ENCODE measurements at regions not wholly inside any gene's neighbourhood (a gene's known extent, or its start where the extent isn't known, plus 50 kb on each side); places are given as distances from the start of the nearest gene placed in this dataset.
"Not testable (repeated sequence)": the region's sequence is repeated elsewhere in the genome, so short reads cannot be mapped to it uniquely, and the experiment has no call there.

DNA sequence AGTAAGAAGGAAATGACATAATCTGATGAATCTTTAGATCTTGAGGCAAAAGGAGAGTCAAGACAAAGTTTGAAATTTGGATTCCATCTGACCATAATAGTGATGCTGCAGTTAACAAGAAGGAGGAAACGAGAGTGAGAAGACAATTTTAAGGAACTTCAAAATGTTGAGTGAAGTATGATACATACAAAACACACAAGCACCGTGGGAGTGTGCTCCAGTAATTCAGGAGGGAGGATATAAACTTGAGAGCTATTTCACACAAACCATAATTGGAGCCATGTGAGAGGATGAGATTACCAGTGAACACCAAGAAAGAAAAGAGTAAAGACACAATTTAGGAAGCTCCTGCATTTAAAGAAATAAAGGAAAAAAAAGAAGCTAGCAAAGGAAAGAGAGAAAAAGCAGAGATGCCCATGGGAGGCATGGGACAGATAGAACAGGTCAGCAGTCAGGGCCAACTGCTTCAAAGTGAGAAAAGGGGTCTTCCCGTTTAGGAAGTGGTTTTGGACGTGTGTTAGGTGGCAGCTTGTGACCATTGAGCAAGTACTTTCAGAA is 150.7 kb upstream of the SLC7A11 start:
- no peaks in the 10 kb centered on the region for H3K27me3 ChIP-seq (ENCODE audit: control insufficient read depth, insufficient read depth, low read length)
- DNase-seq (ENCODE audit: low read depth), result no peak
- H3K4me3 ChIP-seq (ENCODE audit: low read depth, low read length), result no peak overlapping the region
- H3K36me3 ChIP-seq (ENCODE audit: control insufficient read depth, insufficient read depth, low read length), result no peaks in the 10 kb centered on the region
- no peak for TF ChIP-seq CTCF (IDR thresholded peaks at IDR 0.05; ENCODE audit: insufficient read depth, low read length, poor library complexity, severe bottlenecking)

DNA sequence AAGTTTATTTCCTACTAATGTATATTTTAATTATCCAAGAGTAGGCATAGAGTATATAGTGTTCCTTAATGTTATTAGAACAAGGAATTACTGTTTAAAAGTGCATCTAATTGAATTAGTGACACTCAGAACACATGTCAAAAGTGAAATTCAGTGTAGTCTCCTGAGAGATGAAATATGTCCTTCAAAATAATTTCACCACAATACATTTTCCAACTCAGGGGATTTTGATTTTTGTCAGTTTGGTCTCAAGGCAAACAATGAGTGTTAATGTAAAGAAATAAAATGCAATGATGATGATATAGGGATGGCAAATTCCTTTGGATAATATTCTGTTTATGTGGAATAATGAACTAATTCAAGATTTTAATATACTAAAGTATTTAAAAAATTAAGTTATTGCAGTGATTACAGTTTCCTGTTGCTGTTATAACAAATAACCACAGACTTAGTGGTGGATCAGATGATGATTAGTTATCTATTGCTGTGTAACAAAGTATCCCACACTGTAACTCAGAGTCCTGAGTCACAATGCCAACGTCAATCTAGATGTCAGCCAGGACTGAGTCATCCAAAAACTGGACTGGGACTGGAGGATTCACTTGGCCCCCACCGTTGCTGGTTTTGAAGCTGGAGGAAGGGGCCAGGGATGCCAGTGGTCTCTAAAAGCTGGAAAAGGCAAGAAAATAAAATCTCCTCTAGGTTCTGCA is 148.0 kb upstream of the SLC7A11 start:
- H3K27me3 ChIP-seq (ENCODE audit: control insufficient read depth, insufficient read depth, low read length), result no peaks in the 10 kb centered on the region
- no peak overlapping the region for H3K4me3 ChIP-seq (ENCODE audit: low read depth, low read length)
- no peak for TF ChIP-seq CTCF (IDR thresholded peaks at IDR 0.05; ENCODE audit: insufficient read depth, low read length, poor library complexity, severe bottlenecking)
- DNase-seq (ENCODE audit: low read depth), result no peak
- H3K36me3 ChIP-seq (ENCODE audit: control insufficient read depth, insufficient read depth, low read length), result no peaks in the 10 kb centered on the region

DNA sequence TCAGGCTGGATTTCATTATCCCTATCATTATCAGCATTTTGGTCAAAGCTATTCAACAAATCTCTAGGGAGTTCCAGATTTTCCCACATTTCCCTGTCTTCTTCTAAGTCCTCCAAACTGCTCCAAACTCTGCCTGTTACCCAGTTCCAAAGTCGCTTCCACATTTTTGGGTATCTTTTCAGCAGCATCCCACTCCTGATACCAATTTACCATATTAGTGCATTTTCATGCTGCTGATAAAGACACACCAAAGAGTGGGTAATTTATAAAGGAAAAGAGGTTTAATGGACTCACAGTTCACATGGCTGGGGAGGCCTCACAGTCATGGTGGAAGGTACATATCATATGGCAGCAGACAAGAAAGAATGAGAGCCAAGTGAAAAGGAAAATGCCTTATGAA is 132.8 kb upstream of the SLC7A11 start:
- H3K4me3 ChIP-seq (ENCODE audit: low read depth, low read length), result no peak overlapping the region
- H3K36me3 ChIP-seq (ENCODE audit: control insufficient read depth, insufficient read depth, low read length), result no peaks in the 10 kb centered on the region
- H3K27me3 ChIP-seq (ENCODE audit: control insufficient read depth, insufficient read depth, low read length), result no peaks in the 10 kb centered on the region
- DNase-seq (ENCODE audit: low read depth), result no peak
- TF ChIP-seq CTCF (IDR thresholded peaks at IDR 0.05; ENCODE audit: insufficient read depth, low read length, poor library complexity, severe bottlenecking), result no peak

DNA sequence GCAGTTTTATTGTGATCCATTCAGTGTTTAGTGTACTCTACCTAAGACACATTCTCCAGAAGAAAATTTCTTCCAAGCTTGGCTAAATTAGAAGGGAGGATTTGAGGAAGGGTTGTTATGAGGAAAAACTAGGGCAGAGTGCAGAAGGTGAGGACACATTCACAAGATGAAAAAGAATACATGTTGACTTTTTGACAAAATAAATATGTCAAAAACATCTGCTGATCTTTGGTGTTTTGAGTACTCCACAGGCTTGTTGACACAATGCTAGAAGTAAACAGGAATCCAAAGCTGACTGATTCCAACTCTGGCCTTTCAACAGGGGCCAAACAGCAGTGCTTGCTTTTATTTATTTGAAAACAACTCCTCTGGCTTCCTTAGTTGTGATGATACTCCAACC is 125.8 kb upstream of the SLC7A11 start:
- H3K27me3 ChIP-seq (ENCODE audit: control insufficient read depth, insufficient read depth, low read length), result no peaks in the 10 kb centered on the region
- DNase-seq (ENCODE audit: low read depth), result no peak
- H3K36me3 ChIP-seq (ENCODE audit: control insufficient read depth, insufficient read depth, low read length), result no peaks in the 10 kb centered on the region
- no peak for TF ChIP-seq CTCF (IDR thresholded peaks at IDR 0.05; ENCODE audit: insufficient read depth, low read length, poor library complexity, severe bottlenecking)
- no peak overlapping the region for H3K4me3 ChIP-seq (ENCODE audit: low read depth, low read length)

- H3K4me3 ChIP-seq (ENCODE audit: low read depth, low read length); H3K27me3 ChIP-seq (ENCODE audit: control insufficient read depth, insufficient read depth, low read length); H3K36me3 ChIP-seq (ENCODE audit: control insufficient read depth, insufficient read depth, low read length); DNase-seq (ENCODE audit: low read depth): not testable (repeated sequence)
Observed at GRCh38 chr4:138352446-138352845, 110.3 kb upstream of the SLC7A11 start.

DNA sequence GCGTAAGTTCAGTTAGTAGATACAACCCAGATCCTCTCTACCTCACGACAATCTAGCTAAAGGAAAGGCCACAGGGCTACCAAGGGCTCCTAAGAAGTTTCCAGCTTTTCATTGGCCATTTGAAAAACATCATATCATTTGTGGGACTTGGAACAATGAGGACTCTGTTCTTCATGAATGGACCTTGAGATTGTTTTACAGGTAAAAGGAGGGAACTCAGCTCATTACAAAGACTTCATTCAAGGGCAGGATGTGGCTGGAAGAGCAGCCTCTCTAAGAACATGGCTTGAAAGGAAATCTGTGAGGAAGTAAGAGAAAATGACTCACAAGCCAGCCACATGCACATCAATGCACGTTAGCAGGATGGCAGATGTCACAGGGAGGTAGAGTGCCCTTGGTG is 105.9 kb upstream of the SLC7A11 start:
- Histone ChIP-seq H3K27me3 (ENCODE audit: control insufficient read depth, insufficient read depth, low read length) (no peaks in the 10 kb centered on the region), H3K4me3 (ENCODE audit: low read depth, low read length) (no peak overlapping the region), H3K36me3 (ENCODE audit: control insufficient read depth, insufficient read depth, low read length) (no peaks in the 10 kb centered on the region)
- no peak for TF ChIP-seq CTCF (IDR thresholded peaks at IDR 0.05; ENCODE audit: insufficient read depth, low read length, poor library complexity, severe bottlenecking)
- DNase-seq (ENCODE audit: low read depth), result peak; percentile 14
